ENCODE measurements at regions not wholly inside any gene's neighbourhood (a gene's known extent, or its start where the extent isn't known, plus 50 kb on each side); places are given as distances from the start of the nearest gene placed in this dataset.

GRCh38 chr2:240349133-240350005, 86.1 kb upstream of the GPC1 start:
- no peak for DNase-seq

GRCh38 chr2:240350006-240350355, 85.5 kb upstream of the GPC1 start:
- DNase-seq, result no peak

GRCh38 chr2:240350696-240351087, 84.8 kb upstream of the GPC1 start:
- no peak for DNase-seq

GRCh38 chr2:240351088-240351741, 84.2 kb upstream of the GPC1 start:
- DNase-seq, result no peak

- no peak for DNase-seq
Measured at GRCh38 chr2:240351826-240352426, 83.5 kb upstream of the GPC1 start.

GRCh38 chr2:240353086-240353798, 82.2 kb upstream of the GPC1 start:
- no peak for DNase-seq

GRCh38 chr2:240353944-240354343, 81.5 kb upstream of the GPC1 start:
- DNase-seq, result no peak

GRCh38 chr2:240355001-240355891, 80.2 kb upstream of the GPC1 start:
- DNase-seq, result no peak

GRCh38 chr2:240355962-240356361, 79.5 kb upstream of the GPC1 start:
- no peak for DNase-seq

GRCh38 chr2:240356700-240357640, 78.5 kb upstream of the GPC1 start:
- DNase-seq, result no peak

GRCh38 chr2:240357641-240358012, 77.8 kb upstream of the GPC1 start:
- DNase-seq, result no peak

GRCh38 chr2:240358080-240358479, 77.4 kb upstream of the GPC1 start:
- DNase-seq, result no peak

- no peak for DNase-seq
Measured at GRCh38 chr2:240358821-240359397, 76.6 kb upstream of the GPC1 start.

GRCh38 chr2:240359695-240360094, 75.8 kb upstream of the GPC1 start:
- no peak for DNase-seq

GRCh38 chr2:240360645-240361475, 74.6 kb upstream of the GPC1 start:
- DNase-seq, result no peak

- DNase-seq, result no peak
Measured at GRCh38 chr2:240362216-240362755, 73.2 kb upstream of the GPC1 start.

GRCh38 chr2:240362826-240363745, 72.4 kb upstream of the GPC1 start:
- no peak for DNase-seq

Data from NCI-H1436 (cell line).